ENCODE measurements at regions not wholly inside any gene's neighbourhood (a gene's known extent, or its start where the extent isn't known, plus 50 kb on each side); places are given as distances from the start of the nearest gene placed in this dataset.

GRCh38 chr21:27422435-27422834, 455.5 kb upstream of the ADAMTS5 start:
- no peak for TF ChIP-seq EZH2 (IDR thresholded peaks at IDR 0.05; ENCODE audit: insufficient read depth, low read length)
- no peak for TF ChIP-seq CTCF (IDR thresholded peaks at IDR 0.05; ENCODE audit: insufficient read depth, low read depth, low read length)
